NCI-H1930 (cell line): ENCODE measurements at regions not wholly inside any gene's neighbourhood (a gene's known extent, or its start where the extent isn't known, plus 50 kb on each side); places are given as distances from the start of the nearest gene placed in this dataset.
"Not testable (repeated sequence)": the region's sequence is repeated elsewhere in the genome, so short reads cannot be mapped to it uniquely, and the experiment has no call there.

Experiments
- DNase-seq, 2 experiments: peaks; one replicate each; lab custom pipeline; 2025; lab: John Stamatoyannopoulos, UW

DNA sequence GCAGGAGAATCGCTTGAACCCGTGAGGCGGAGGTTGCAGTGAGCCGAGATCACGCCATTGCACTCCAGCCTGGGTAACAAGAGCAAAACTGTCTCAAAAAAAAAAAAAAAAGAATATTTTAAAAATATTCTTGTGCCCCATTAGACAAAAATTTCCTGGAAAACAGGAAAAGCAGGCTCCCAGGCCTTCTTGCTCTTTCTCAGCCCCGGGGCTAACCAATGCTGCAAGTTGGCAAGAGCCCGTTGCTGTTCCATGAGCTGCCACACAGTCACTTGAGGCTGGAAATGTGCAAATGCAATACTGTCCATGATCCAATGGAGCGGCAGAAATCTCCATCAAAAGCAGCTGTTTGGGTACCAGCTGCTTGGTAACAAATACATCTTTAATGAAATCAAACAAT, 994.7 kb downstream of the VRK1 start:
- no peak for DNase-seq

DNA sequence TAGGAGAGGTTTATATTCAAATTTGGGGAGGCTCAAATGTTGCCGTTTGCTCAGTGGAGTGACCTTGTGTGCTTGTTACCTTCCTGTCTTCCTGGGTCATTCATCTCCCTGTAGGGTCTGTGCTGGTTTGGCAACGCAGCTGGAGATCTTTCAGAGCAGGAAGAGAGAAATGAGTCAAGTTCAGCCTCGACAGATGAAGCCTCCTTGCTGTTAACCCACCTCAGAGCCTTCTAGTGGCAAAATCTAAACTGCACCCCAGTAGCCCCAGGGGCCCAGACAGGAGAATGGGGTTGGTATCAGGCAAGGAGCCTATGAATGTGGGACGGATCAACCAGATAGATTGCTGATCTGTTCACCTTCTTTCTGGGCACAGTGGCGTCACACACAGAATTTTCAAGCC, 999.3 kb downstream of the VRK1 start:
- no peak for DNase-seq

DNA sequence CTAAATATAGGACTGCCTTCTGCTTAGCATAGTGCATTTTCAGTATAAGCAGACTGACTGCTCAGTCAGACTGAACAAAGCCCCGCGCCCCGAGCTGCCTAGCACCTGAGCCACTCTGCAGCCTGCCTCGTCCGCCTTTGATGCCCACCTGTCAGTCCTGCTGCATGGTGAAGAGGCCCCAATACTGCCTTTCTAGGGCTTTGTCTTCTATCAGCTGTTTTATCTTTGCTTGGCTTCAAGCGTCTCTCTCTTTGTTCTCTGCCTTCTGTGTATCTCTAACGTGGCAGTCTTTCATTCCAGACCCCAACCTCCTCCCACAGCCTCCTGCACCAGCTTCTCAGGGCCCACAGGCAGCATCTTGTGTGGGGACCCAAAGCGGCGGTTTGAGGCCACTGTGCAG, 1001.0 kb downstream of the VRK1 start:
- no peak for DNase-seq

DNA sequence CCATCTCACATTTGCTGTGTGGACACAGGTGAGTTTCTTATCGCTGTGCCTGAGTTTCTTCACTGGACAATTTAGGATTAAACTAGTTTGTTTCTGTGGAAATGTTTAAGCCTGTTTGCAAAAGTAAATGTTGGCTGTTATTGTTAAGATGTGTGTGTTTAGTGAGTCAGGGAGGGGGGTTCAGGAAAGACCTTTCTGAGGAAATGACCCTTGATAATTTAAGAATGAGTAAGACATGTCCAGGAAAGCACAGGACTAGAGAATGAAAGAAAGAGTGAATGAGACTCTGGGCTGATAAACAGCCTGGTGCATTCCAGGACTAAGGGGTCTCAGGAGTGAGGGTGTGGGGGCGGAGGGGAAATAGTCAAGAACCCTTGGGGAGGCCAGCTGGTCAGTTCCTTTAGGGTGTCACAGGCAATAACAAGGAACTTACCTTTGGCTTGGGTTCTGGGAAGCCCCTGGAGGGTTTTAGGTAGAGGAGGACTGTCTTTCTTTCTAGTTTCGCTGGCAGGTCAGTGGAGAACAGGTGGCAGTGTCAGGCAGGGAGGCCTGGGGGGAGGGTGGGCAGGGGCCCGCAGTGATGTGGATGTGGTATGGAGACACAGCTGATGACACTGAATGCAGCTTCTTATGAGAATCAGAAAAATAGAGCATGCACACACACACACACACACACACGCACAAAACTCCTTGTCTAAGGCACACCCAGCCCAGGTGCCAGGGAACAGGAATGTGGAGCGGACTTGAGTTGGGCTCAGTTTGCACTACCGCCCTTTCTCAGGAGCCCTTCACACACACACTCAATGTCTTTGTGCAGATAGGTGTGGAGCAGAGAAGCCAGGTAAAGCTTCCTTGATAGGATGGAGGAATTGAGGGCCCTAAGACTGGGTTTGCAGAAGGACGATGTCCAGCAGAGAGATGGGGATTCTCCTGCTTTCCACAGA, 1005.5 kb downstream of the VRK1 start:
- DNase-seq = no peak

DNA sequence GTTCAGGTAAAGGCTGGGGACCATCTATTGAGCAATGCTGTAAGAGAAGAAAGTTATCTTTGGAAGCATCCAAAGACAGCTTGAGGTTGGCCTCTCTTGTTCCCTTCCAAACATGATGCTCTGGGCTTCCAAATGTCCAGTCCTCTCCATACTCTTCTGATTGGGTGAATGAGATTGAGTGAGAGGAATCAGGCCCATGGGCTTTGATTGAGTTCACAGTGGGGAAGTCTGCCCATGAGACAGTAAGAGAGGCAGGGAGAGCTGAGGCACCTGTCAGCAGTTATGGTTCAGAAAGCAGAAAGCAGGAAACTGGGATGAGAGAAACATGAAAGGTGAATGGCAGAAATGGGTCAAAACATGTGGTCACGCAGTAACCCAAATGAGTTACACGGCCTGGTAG, 1006.9 kb downstream of the VRK1 start:
- DNase-seq = no peak

DNA sequence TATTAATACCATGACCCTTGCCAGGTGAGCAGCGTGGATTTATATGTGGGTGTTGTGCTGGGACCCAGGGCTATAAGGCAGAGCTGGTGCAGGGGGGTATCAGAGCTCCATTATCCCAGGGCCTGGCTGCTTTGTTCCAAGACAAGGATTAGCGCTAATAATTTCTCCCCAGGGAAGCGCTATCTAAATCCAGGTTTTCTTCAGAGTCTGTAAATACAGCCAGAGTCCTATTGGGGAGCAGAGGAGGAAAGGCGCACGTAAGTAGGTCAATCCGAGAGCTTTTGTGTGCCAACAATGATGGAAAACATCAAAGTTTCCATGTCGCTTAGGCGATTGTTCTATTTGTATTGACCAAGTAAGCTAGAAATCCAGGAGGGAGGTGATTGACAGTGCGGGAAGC, 1009.7 kb downstream of the VRK1 start:
- DNase-seq = no peak

DNA sequence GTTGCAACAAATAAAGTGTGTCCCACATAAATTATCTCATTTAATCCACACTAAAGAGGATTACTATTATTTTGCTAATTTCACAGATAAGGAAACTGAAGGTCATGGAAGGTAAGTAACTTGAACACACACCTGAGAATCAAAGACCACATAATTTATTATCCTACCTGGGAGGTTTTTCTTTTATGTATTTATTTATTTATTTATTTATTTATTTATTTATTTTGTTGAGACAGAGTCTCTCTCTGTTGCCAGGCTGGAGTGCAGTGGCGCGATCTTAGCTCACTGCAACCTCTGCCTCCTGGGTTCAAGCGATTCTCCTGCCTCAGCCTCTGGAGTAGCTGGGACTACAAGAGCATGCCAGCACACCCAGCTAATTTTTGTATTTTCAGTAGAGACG, 1011.4 kb downstream of the VRK1 start:
- DNase-seq = not testable (repeated sequence)

DNA sequence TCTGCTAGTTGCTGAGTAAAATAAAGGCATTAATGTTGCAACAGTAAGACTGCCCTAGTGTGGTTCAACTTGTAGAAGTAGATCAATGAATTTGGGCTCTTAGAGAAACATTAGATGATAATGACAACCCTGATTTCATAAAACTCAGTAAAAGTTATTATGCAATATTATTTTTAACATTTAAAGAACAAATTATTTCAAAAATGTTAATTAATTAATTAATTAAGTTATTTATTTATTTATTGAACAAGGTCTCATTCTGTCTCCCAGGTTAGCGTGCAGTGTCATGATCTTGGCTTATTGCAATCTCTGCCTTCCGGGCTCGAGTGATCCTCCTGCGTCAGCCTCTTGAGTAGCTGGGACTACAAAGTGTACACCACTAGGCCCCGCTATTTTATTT, 1016.4 kb downstream of the VRK1 start:
- no peak for DNase-seq

DNA sequence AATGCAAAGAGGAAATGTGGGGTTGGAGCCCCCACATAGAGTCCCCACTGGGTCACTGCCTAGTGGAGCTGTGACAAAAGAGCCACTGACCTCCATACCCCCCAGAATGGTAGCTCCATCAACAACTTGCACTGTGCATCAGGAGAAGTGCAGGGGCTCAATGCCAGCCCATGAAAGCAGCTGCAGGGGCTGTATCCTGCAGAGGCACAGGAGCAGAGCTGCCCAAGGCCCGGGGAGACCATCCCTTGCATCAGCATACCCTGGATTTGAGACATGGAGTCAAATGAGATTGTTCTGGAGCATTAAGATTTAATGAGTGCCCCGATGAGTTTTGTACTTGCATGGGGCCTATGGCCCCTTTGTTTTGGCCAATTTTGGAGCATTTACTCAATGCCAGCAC, 1023.6 kb downstream of the VRK1 start:
- no peak for DNase-seq

DNA sequence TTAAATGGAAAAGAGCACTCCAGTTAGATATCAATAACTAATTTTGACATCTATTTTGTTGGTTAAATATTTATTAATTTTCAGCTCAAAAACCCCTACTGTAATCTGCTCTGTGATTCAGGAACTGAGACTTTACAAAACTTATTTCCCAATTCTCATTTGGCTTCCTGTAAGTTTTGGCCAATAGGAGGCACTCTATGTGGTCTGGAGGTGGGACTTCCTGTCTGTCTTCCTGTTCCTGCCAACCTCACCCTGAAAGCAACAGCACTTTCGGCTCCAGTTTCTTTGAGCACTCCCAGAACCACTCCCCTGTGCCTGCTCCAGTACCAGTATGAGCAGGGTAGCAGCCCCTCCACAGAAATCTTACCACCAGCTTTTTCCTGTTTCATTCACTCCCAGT, 1027.0 kb downstream of the VRK1 start:
- DNase-seq = no peak

DNA sequence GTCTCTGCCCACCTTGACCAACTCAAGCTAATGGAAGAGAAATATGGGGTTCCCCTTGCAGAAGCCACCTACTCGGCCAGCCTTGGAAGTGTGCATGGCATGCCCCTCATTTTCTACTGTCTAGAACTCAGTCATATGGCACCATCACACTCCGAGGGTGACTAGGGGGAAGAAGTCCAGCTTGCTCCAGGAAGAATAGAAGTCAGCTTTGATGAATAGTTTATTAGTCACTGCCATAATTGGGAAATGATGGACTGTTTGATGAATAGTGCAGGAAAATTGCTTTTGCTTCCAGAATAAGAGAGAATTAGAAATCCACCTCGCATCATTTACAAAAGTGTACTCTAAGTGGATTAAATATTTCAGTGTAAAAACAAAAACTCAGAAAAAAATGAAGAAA, 1030.6 kb downstream of the VRK1 start:
- no peak for DNase-seq

DNA sequence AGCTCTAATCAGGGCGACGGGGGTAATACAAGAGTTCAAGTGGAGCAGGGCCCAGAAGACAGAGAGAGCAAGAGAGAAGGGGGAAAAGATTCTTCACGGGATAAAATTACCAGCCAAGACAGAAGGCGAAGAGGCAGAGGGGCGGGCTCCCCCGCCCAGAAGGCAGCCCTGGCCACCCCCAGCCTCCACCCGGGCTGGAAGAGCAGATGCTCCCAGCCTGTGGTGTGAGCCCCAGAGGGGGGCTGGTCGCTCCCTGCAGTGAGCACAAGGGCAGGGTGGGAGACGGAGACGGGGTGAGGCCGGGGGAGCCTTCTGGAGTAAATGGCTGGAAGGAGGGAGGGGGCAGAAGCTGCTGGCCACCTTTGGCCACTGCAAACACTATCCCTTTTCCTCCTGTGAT, 1035.6 kb downstream of the VRK1 start:
- DNase-seq = no peak

DNA sequence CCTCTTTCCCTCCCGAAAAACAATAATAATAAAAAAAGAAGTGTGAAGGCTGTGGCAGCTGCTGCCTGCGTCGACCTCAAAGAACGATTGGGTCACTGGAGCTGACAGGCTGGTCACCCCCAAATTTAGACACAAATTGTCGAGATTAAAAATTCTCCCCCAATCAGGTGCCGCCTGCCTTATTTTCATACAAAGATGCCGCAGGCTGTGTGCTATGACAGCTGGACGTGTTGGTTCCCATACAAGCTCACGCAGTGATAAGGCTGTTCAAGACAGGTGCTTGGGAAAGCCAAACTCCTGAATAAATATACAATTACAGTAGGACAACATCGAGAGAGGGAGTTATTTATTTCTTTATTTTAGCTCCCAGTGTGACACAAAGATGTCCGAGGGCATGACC, 1041.8 kb downstream of the VRK1 start:
- no peak for DNase-seq

DNA sequence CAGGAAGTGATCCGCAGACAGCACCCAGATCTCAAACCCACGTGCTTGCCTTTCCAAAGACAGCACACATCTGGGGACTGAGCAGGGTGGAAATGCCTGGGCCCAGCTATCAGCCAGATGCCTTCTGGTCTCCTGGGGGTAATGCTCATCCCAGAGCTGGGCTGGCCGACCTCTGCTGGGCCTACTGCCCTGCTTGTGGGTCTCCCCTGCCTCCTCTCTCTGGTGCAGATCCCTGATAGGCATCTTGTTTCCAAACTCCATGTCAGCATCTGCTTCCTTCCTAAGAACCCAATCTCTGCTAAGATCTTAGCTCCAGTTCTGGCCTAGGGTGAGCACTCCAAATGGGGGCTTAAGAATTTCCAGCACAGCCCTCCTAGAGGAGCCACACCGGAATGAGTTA, 1043.0 kb downstream of the VRK1 start:
- no peak for DNase-seq

DNA sequence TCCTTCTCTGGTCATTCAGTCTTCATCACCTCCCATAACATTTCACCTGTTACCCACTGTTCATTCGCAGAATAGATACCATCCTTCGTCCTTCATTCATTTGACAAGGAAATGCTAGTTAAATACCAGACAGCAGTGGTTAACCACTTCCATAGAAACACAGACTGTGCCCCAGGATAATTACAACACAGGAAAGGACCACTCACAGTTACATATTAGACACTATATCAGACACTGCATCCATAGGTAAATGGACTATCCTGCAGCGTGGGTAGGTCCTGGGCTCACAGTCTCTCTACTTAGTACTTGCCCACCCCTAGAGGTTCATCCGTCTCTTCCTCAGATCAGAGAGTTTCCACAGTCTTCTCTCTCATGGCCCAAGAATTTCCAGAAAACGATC, 1044.6 kb downstream of the VRK1 start:
- no peak for DNase-seq

DNA sequence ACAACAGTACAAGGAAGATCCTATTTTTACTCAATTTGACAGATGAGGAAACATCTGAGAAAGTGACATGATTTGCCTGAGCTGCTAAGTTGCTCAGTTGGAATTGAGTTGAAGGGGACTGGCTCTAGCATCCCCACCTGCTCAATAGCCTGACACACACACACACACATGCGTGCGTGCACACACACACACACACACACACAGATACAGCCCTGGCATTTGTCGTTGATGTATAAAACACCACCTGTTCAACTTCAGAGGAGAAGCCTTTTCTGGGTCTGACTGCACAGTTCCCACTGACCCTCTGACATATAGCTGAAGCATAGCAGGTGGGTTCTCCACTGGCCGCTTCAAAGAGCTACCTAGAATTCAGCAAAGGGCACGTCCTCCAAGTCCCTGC, 1045.9 kb downstream of the VRK1 start:
- no peak for DNase-seq

DNA sequence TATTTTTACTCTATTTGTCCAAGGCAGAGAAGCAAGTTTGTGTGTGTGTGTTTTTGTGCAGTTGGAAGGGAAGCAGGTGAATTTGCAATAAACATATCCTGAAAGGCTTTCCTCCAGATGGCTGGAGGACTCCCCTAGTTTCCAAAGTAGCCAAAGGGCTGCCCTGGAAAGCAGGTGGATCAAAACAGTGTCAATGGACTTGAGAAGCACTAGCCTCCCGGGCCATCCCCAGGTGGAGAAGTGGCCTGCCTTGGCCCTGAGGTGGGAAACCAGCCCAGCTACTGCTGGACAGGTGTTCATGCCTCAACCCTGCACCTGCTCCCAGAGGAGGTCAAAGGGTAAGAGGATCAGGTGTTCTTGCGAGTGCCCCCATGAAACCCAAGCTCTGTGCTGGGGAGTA, 1046.9 kb downstream of the VRK1 start:
- no peak for DNase-seq

DNA sequence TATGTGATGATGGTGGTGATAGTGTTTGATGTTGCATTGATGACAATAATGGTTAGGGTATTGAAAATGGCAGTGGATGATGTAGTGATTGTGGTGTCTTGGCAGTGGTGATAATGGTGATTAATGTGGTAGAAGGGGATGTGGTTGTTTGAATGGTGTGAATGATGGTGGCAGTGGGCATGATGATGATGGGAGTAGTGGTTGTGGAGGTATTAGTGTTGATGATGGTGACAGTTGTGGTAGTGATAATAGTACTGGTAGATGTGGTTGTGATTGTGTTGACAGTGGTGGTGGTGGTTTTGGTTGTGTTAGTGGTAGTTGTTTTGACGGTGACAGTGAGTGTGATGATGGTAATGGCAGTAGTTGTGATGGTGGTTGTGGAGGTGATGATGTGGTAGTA, 1049.0 kb downstream of the VRK1 start:
- no peak for DNase-seq

DNA sequence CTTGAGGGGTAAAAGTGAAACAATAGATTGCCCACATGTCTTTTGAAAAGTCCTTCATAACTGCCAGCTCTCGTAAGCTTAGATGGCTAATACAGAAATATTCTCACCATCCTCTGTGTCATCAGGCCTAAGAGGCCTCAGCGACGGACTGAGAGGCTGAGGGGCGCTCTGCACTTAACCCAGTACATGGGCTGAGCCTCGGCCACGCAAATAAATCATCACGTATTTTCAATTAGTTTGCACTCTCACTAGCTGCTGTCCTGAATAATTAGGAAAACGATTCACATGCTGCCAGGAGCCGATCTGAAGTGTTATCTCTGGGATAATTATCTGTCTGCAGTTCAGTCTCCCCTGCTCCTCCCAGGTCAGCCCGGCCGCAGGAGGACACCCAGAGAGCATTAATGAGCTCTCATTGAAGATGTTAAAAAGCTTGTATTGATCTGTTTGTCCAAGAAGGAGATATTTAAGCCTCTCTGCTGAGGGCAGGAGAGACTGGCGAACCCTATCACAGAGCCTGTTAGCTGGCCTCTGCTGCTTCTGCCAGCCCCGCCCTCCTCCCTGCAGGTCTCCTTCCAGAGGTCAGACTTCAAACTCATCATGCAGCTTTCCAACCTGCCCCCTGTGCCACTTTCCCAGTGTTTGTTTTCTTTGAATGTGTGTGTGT, 1051.3 kb downstream of the VRK1 start:
- DNase-seq = no peak

DNA sequence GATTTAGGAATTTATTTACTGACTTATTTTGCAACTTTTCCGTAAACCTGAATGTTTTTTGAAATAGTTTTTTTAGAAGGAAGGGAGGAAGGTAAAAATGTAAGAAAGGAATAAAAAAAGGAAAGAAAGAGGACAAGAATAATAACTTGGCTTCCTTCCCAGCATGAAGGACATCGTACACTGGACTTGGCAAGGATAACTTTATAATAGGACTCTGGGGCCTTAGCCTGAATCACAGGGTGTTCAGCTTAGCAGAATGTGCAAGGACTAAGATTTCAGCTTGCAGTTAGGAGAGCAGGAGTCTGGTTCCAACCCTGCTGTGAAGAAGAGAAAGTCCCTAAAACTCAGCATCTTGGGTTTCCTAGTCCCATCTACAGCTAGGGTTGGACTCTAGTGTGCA, 1053.3 kb downstream of the VRK1 start:
- DNase-seq = no peak

DNA sequence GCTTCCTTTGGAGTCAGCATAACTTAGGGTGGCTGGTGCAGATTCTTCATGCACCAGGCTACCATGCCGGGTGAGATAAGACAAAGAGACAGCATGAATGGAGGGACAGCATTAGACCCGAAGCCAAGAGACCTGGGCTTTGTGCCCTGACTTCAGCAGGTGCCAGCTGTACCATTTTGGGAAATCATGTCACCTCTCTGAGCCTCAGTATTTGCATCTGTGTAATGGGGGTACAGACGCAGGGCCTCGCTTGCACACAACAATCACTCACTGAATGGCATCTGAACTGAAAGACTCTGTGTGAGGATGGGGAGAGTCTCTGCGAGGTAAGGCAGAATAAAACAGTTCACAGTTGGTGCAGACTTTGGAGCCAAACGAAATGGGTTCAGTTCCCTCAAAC, 1053.7 kb downstream of the VRK1 start:
- DNase-seq = no peak

DNA sequence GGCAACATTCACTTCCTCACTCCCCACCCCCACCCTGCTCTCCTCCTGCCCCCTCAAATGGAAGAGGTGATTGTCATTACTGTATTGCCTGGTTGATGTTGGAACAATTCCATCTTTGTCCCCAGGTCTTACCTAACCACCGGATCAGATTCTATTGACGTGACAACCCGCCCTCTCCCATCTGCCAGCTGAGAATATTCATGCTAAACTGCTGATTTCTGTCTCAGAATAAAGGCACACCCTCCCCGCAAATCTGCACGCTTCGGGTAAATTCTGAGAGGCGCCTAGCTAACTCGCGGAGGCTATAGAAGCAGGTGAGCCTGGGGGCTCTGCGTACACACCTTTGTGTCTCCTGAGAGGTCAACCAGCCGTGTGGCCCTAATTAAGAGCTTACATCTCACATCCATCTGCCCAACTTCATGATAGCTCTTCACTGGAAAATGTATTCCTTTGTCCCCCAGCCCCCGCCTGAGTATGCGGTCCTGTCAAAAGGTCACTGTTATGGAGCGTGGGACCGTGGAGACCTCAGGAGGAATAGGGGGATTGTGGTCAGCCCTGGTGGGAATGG, 1054.3 kb downstream of the VRK1 start:
- DNase-seq = no peak

DNA sequence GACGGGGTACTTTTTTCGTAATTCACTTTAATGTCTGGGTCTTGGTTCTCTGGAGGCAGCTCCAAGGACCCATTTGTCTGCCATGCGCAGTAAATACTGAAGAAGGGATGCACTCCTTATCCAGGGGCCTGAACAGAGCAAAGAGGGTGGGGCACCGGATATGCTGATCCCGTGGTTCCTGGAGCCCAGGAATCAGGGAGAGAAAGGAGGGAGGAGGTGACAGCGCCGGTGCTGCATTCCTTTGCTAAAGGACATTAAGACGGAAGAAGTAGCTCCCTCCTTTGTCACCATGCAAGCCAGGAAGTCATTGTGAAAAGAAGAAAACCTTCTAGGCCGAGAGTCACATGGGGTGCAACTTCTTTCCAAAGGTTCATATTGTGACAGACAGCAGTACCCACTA, 1057.7 kb downstream of the VRK1 start:
- DNase-seq = no peak
